Right lobe of liver (tissue), 4 donors: ENCODE measurements at regions not wholly inside any gene's neighbourhood (a gene's known extent, or its start where the extent isn't known, plus 50 kb on each side); places are given as distances from the start of the nearest gene placed in this dataset.

Experiments used
- POLR2A ChIP-seq: fragments of 450-650 bp; IDR thresholded peaks from one replicate; pipeline ENCODE4 v1.6.1; 2017; ENCODE audit warnings: antibody characterized with exemption, mild to moderate bottlenecking
- TF ChIP-seq, protein P1 (sequence below), 4 donors: fragments of 200-600 bp in 3 of 4; fragments of 450-650 bp in 1 of 4; IDR thresholded peaks; one replicate each; pipeline versions ENCODE4 v1.5.1 to v1.8.0; 2016 to 2022; ENCODE audit warnings: antibody characterized with exemption in 4 of 4, mild to moderate bottlenecking in 2 of 4
- donor health status: DM: no; HTN: no; CAD: no.
- donor health status: DM: no; HTN: no; CAD: no.
- donor health status: DM: no; HTN: yes; CAD: no.

DNA sequence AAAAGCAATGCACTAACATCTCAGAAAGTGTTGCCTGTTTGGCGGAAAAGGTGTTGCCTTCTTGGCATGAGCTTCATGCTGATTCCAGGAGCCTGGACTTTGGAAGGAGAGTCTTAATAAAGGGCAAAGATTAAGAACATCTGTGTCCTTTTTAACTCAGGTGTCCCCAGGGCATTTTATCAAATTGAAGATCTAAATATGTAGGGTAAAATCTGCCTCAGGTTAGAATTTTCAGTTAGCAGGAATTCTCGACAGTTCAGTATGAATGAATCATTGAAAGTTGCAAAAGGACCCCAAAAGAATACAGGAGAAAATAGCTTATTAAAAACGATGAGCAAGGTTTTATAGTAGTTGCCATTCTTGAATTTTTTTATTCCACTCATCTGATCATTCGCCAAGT is 325.2 kb downstream of the SUCLA2 start:
- TF ChIP-seq, protein P1, sequence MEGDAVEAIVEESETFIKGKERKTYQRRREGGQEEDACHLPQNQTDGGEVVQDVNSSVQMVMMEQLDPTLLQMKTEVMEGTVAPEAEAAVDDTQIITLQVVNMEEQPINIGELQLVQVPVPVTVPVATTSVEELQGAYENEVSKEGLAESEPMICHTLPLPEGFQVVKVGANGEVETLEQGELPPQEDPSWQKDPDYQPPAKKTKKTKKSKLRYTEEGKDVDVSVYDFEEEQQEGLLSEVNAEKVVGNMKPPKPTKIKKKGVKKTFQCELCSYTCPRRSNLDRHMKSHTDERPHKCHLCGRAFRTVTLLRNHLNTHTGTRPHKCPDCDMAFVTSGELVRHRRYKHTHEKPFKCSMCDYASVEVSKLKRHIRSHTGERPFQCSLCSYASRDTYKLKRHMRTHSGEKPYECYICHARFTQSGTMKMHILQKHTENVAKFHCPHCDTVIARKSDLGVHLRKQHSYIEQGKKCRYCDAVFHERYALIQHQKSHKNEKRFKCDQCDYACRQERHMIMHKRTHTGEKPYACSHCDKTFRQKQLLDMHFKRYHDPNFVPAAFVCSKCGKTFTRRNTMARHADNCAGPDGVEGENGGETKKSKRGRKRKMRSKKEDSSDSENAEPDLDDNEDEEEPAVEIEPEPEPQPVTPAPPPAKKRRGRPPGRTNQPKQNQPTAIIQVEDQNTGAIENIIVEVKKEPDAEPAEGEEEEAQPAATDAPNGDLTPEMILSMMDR (IDR thresholded peaks at IDR 0.05), result no peak
- no peak for TF ChIP-seq POLR2A
